Keratinocyte (primary cell): ENCODE measurements at regions not wholly inside any gene's neighbourhood (a gene's known extent, or its start where the extent isn't known, plus 50 kb on each side); places are given as distances from the start of the nearest gene placed in this dataset.

ENCODE experiments used
- DNase-seq: peaks from one replicate; pipeline ENCODE4 v3.0.0-alpha.2; 2011; ENCODE audit warnings: low read depth, missing footprints, low spot score
- FAIRE-seq: peaks from 2 replicates; lab custom pipeline; 2011; peaks lifted over from hg19 to GRCh38; lab: Jason Lieb, UNC
- H2AFZ ChIP-seq: 2 replicates; pipeline ENCODE4 v1.6.0; 2012; ENCODE audit warnings: low read length, control low read depth, inconsistent platforms; ENCODE audit not compliant: control insufficient read depth
- H3K27ac ChIP-seq: 2 replicates; pipeline ENCODE4 v1.5.1; 2011; ENCODE audit warnings: low read length; ENCODE audit not compliant: control insufficient read depth, insufficient read depth
- H3K27me3 ChIP-seq: 3 replicates; pipeline ENCODE4 v1.6.0; 2011; ENCODE audit warnings: low read length; ENCODE audit not compliant: control insufficient read depth, insufficient read depth; ENCODE audit errors: extremely low read depth
- H3K36me3 ChIP-seq, 2 experiments: 2 replicates in 1 of 2; 3 replicates in 1 of 2; pipeline ENCODE4 v1.5.1; 2011; ENCODE audit warnings: low read length in 2 of 2, mild to moderate bottlenecking in 1 of 2; ENCODE audit not compliant: control insufficient read depth in 2 of 2, insufficient read depth in 2 of 2; ENCODE audit errors: extremely low read depth in 1 of 2
- H3K4me1 ChIP-seq: 3 replicates; pipeline ENCODE4 v1.5.1; 2011; ENCODE audit warnings: low read length; ENCODE audit not compliant: control insufficient read depth, insufficient read depth; ENCODE audit errors: extremely low read depth
- H3K4me2 ChIP-seq: 3 replicates; pipeline ENCODE4 v1.6.0; 2011; ENCODE audit warnings: low read depth, low read length; ENCODE audit not compliant: control insufficient read depth, insufficient read depth; ENCODE audit errors: extremely low read depth
- H3K4me3 ChIP-seq, 3 experiments: fragments of 200-600 bp in 1 of 3; sonication (generic) in 1 of 3; 2 replicates in 2 of 3; 3 replicates in 1 of 3; pipeline ENCODE4 v1.5.1; 2011 to 2016; ENCODE audit warnings: low read length in 3 of 3, mild to moderate bottlenecking in 3 of 3, control low read depth in 2 of 3, inconsistent platforms in 1 of 3, low read depth in 1 of 3, mixed read lengths in 1 of 3, mixed run types in 1 of 3, moderate library complexity in 1 of 3; ENCODE audit not compliant: control insufficient read depth in 2 of 3, insufficient read depth in 2 of 3; ENCODE audit errors: extremely low read depth in 1 of 3
- H3K79me2 ChIP-seq: 2 replicates; pipeline ENCODE4 v1.6.0; 2012; ENCODE audit warnings: low read length; ENCODE audit not compliant: control insufficient read depth, insufficient read depth
- H3K9ac ChIP-seq: 3 replicates; pipeline ENCODE4 v1.6.0; 2011; ENCODE audit warnings: low read length; ENCODE audit not compliant: control insufficient read depth, insufficient read depth; ENCODE audit errors: extremely low read depth
- H3K9me1 ChIP-seq: 3 replicates; pipeline ENCODE4 v1.6.0; 2011; ENCODE audit warnings: low read length; ENCODE audit not compliant: control insufficient read depth, insufficient read depth; ENCODE audit errors: extremely low read depth
- H3K9me3 ChIP-seq: 2 replicates; pipeline ENCODE4 v1.5.1; 2012; ENCODE audit warnings: low read depth, low read length; ENCODE audit not compliant: control insufficient read depth
- H4K20me1 ChIP-seq: 3 replicates; pipeline ENCODE4 v1.6.0; 2011; ENCODE audit warnings: low read length; ENCODE audit not compliant: control insufficient read depth, insufficient read depth; ENCODE audit errors: extremely low read depth
- CTCF ChIP-seq, 3 experiments: IDR thresholded peaks in 1 of 3; conservative IDR thresholded peaks in 1 of 3; optimal IDR thresholded peaks in 1 of 3; 2 replicates in 2 of 3; 3 replicates in 1 of 3; pipeline versions ENCODE3 to v1.5.1; 2011; ENCODE audit warnings: low read length in 3 of 3, mild to moderate bottlenecking in 3 of 3, moderate library complexity in 2 of 3, control low read depth in 1 of 3, inconsistent platforms in 1 of 3; ENCODE audit not compliant: insufficient read depth in 2 of 3; ENCODE audit errors: extremely low read depth in 1 of 3
- EZH2 ChIP-seq: IDR thresholded peaks from one replicate; pipeline ENCODE4 v1.6.1; 2012; ENCODE audit warnings: inconsistent platforms, mild to moderate bottlenecking, low read length, moderate library complexity
- dilution Hi-C: fragments of 300-500 bp; cut with MboI; formaldehyde crosslinking; loops from one replicate; pipeline ENCODE4 v1.7.0; 2020; ENCODE audit warnings: low sequenced_read_pairs; ENCODE audit not compliant: extremely low pct_ligation_motif_present

- Histone ChIP-seq H3K9me1 (no peaks in the 10 kb centered on the region), H3K36me3 (no peaks in the 10 kb centered on the region), H4K20me1 (no peaks in the 10 kb centered on the region), H2AFZ (no peak overlapping the region), H3K4me2 (no peak overlapping the region), H3K27ac (no peak overlapping the region), H3K4me3 (no peak overlapping the region), H3K4me1 (no peaks in the 10 kb centered on the region), H3K9me3 (no peaks in the 10 kb centered on the region), H3K9ac (no peak overlapping the region), H3K79me2 (no peaks in the 10 kb centered on the region), H3K27me3 (no peaks in the 10 kb centered on the region)
- DNase-seq (no peak), FAIRE-seq (no peak)
- dilution Hi-C loops: no loop called here
- TF ChIP-seq CTCF (optimal IDR thresholded peaks at IDR 0.05 in 1 of 3, IDR thresholded peaks at IDR 0.05 in 1 of 3, conservative IDR thresholded peaks at IDR 0.05 in 1 of 3; ENCODE audit: extremely low read depth in 1 of 3, insufficient read depth in 2 of 3, low read length in 3 of 3): no peak
- no peak for TF ChIP-seq EZH2
Observed at GRCh38 chr14:82500222-82500621, 966.6 kb upstream of the SEL1L start.

- dilution Hi-C loops: no loop called here
- no peak overlapping the region for H3K9ac ChIP-seq
- H3K9me1 ChIP-seq: no peaks in the 10 kb centered on the region
- H3K79me2 ChIP-seq: no peaks in the 10 kb centered on the region
- TF ChIP-seq CTCF (optimal IDR thresholded peaks at IDR 0.05 in 1 of 3, IDR thresholded peaks at IDR 0.05 in 1 of 3, conservative IDR thresholded peaks at IDR 0.05 in 1 of 3; ENCODE audit: extremely low read depth in 1 of 3, insufficient read depth in 2 of 3, low read length in 3 of 3) (no peak), EZH2 (no peak)
- H3K36me3 ChIP-seq: no peaks in the 10 kb centered on the region
- H3K4me3 ChIP-seq: no peak overlapping the region
- no peaks in the 10 kb centered on the region for H3K9me3 ChIP-seq
- no peaks in the 10 kb centered on the region for H4K20me1 ChIP-seq
- H3K27ac ChIP-seq: no peak overlapping the region
- H2AFZ ChIP-seq: no peak overlapping the region
- H3K27me3 ChIP-seq: no peaks in the 10 kb centered on the region
- DNase-seq (no peak), FAIRE-seq (no peak)
- H3K4me2 ChIP-seq: no peak overlapping the region
- no peaks in the 10 kb centered on the region for H3K4me1 ChIP-seq
Observed at GRCh38 chr14:82501554-82501953, 967.9 kb upstream of the SEL1L start.
